T-helper 1 cell treated with Interleukin-12 subunit alpha and Interleukin-12 subunit beta and Interleukin-4 antibody, amounts not matched to agents 30 ng/mL and 1 ng/mL, for 36 hours (primary cell): ENCODE measurements at regions not wholly inside any gene's neighbourhood (a gene's known extent, or its start where the extent isn't known, plus 50 kb on each side); places are given as distances from the start of the nearest gene placed in this dataset.
"Not testable (repeated sequence)": the region's sequence is repeated elsewhere in the genome, so short reads cannot be mapped to it uniquely, and the experiment has no call there.

Source experiments
- intact Hi-C: fragments of 100-400 bp; cut with micrococcal nuclease; formaldehyde crosslinking; loops from one replicate; pipeline ENCODE4 v1.15.1; 2024

DNA sequence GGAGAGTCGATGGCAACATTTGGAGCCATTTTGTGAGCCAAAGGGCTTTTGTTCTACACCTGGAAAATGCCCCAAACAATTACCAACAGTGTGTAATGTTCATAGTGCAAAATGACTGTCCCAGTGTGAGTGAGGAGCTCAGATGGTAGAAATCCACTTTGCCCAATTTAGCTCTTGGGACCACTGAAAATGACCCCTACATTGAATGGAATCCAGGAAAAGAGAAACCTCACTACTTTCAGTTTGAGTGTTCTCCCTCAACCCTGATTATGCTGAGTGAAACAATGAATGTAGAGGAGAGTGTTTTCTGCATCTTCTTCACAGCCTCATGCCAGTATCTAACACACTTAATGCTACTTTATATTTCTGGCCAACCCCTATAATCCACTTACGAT, 84.9 kb upstream of the NRN1 start:
- intact Hi-C loops = no loop called here

DNA sequence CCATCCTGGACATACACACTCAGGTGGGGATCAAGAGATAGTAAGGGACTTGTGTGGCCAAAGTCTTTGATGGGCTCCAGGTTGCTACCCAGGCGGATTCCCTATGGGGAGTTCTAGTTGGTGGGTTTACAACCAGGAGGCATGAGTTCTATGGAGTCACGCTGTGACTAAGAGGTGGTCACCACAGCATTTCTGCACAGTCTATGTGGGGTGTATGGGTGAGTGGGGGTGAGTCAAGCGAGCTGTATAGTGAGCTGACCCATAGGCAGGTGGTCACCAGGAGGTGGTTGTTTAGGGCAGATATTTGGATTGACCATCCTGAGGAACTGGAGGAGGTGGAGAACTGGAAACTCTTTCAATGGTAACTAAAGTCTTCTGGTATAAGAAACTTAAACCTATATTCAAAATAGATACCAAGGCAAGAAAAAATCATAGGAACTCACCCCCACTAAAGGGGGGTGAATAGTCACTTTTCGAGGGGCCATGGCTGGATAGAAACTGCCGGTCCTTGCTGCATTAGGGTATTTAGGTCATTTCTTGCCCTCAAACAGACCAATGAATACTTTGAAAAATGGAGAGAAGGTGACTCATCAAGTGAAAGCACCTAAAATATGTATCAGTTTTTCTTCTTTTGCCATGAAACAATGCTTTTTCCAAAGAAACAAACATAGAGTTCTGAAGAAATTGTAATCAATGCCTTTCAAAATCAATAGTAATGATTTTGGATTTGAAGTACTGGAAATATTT, 84.3 kb upstream of the NRN1 start:
- intact Hi-C loops = no loop called here

GRCh38 chr6:6085928-6086668, 79.4 kb upstream of the NRN1 start:
- intact Hi-C loops = no loop called here

DNA sequence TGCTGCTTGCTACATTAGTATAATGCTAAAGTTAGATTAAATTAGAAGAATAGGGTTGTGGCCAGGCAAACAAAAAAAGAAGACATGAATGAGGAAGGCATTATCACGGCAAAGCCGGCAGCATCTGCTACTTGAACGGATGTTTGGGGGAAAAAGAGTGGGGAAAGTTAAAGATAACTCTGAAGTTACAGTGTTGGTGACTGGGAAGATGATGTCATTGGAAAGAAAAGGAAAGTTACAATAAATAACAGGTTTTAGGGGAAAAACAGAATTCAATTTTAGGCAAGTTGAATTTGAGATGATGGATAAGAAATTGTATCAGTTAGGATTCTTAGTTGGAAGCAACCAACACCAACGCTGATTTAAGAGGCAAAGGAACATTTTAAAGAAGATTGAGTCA, 74.2 kb upstream of the NRN1 start:
- intact Hi-C loops = no loop called here

DNA sequence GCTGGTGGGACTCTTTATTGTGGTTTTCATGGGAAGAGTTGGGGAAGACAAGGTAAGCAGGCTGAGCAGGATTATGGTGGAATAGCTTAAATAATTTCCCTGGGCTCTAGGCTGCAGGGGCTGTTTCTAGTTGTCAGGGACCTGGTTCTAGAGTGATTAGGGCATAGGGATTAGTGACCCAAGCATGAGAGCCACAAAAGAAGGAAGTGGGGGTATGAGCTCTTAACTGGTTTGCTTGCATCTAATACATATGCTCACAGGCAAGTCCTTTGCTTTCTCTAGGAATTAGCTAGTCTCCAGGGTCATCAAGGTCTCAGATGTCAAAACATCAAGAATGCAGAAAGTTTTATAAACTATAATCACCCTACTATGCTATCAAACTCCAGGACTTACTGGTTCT, 67.5 kb upstream of the NRN1 start:
- intact Hi-C loops = no loop called here

- intact Hi-C loops = not testable (repeated sequence)
Observed at GRCh38 chr6:6068157-6068556, 61.4 kb upstream of the NRN1 start.

DNA sequence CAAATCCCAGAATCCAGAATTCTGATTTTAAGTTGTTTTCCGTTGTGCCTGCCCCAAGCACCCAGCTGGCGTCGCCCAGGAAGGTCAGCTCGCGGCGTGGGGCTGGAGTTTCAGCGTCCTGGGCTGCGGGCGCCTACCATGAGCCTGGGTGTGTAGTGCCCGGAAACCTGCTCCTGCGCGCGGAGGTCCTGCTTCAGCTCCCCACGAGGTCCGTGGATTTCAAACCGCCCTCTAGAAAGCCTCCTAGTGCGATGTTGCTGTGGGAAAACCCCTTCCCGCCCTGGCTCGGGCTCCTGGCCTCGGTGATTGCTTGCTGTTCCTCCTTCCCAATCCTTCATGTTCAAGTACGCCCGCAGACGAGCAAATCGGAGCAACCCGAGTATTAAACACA, 51.3 kb upstream of the NRN1 start:
- intact Hi-C loops = no loop called here

DNA sequence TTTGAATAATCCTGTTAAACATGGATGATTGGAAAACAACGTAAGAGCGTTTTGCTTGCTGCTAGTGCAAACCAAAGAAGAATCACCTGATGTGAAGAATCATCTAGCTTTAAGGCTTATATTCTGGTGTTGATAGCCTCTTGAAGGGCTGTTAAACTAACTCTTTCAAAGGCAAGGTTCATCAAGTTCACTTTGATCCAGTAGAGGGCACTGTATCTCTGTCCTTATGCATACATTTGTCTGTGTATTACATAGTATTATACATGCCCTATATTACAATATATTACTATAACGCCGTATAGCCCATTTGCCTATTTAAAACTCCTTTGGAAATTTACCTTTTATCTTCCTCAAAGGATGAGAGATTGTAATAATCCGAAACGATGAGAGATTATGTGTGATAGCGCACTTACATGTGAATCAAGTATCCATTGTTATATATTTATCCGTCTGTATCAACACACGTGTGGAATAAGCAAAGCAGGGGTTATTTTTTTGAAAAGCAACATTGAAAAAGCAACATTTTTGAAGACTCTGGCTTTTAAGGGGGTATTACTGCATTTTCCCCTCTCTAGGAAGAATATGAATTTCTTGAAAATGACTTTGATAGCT, 50.8 kb upstream of the NRN1 start:
- intact Hi-C loops = loop anchor here (1.0 kb wide), 1 partner anchor 490 kb away; no protein-coding TSS in a partner anchor
